ENCODE measurements at regions not wholly inside any gene's neighbourhood (a gene's known extent, or its start where the extent isn't known, plus 50 kb on each side); places are given as distances from the start of the nearest gene placed in this dataset.

GRCh38 chr2:11050565-11050964, 104.7 kb upstream of the SLC66A3 start:
- DNase-seq = no peak

GRCh38 chr2:11051280-11051679, 104.0 kb upstream of the SLC66A3 start:
- no peak for DNase-seq

- DNase-seq = no peak
These were observed 101.7 kb upstream of the SLC66A3 start for GRCh38 chr2:11053546-11053945.

DNA sequence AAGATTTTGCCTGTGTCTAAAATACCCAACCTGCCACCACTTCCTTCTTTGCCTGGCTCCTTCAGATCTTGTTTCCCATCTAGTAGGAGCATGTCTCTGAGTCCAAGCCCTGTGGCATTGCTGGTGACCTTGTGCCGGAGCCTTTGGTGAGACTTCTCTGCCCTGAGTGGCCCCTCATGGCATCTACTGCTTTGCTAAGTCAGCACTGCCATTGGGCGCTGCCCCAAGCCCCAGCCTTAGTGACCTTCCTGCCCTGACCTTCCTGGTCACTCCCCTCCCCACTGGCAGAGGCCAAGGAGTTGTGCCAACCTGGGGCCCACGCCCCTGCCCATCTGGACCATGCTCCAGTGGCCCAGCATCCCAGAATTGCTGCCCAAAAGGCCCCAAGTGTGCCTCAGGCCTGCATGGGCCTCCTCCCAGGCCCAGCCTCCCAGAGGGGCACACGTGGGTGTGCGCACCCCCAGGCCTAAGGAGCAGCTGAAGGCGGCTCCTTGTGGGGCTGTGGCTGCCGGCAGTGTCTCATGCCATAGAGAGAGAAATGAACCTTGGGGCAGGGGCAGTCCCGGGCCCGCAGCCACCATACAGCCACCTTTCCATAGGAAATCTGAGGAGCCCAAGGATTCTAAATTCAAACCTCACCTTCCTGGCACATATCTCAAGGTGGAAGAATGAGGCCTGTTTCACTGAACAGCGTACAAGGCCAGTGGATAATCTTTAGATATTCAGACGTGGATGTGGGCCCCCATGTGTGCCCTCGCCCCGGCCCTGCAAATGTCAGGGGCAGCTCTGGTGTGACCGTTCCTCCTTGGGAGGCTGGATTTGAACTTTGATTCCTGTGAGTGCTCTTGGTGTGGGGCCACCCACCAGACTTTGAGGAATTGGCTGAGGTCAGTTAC, 100.2 kb upstream of the SLC66A3 start:
- DNase-seq = no peak

DNA sequence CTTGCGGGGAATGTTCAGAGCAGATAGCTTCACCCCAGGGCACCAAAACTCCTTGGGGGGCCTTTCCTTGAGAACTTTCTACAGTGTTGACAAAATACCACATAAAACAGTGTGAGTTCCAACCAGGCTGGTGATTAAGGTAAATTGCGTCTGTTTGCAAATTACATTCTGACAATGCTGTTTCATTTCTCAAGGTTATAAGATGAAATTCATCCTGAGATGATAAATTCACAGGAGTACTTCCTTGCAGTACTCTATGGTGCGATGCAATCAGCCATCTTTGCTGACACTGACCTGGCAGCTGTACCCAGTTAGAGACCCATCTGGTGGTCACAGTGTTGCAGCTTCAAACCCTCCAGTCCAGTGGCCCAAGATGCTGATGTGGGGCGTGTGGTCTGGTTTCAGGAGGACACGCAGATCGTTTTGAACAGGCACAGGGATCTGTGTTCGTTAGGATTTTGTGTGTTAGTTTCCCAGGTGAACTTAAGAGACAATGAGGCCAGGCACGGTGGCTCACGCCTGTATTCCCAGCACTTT, 99.5 kb upstream of the SLC66A3 start:
- no peak for DNase-seq

GRCh38 chr2:11056614-11057013, 98.7 kb upstream of the SLC66A3 start:
- DNase-seq = no peak

DNA sequence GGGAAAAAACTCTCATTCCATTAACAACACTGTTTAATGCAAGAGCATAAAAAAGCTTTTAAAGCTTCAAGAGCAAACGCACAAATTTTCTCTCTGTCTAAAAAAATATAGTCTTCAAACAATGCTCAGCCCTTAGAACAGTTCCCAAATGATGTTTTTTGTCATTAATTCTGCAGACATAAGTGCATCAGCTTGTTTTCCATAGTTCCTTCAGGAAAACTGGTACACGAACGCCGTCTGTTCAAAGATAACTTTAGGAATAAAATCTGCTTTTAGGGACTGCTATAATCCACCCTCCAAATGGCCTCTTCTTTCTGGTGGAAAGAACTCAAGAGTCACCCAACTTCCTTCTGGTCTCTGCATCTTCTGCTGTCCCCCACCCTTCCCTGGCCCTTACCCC, 98.2 kb upstream of the SLC66A3 start:
- no peak for DNase-seq

GRCh38 chr2:11058129-11058528, 97.1 kb upstream of the SLC66A3 start:
- no peak for DNase-seq

DNA sequence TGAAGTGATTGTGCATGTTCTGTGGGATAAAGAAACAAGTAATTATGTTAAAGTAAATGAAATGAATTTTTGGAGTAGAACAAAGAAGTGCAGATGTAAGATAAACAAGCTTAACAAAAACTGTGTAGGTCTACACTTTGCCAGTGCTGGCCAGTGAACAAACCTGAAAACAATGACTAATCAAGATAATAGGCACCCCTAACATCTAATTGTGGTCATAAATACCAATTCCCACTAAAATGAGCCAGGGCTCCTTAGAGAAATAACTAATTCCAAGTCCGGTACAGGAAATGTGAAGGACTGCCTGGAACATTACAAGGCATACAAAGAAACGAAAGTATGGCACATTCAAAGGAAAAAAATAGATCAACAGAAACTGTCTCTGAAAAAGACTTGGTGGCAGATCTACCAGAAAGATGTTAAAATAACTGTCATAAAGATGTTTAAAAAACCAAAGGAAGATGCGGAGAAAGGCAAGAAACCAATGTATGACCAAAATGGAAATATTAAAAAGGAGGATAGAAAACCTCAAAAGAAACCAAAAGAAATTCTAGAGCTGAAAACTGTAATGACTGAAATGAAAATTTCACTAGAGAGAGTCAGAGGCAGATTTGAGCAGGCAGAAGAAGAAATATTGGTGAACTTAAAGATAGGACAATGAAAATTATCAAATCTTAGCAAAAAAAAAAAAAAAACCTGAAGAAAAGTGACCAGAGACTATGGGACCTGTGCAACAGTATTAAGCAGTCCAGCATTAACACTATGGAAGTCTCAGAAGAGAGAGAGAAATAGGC, 94.7 kb upstream of the SLC66A3 start:
- DNase-seq = no peak

GRCh38 chr2:11065833-11066485, 89.3 kb upstream of the SLC66A3 start:
- no peak for DNase-seq

- DNase-seq = no peak
These were observed 87.8 kb upstream of the SLC66A3 start for GRCh38 chr2:11067221-11068078.

DNA sequence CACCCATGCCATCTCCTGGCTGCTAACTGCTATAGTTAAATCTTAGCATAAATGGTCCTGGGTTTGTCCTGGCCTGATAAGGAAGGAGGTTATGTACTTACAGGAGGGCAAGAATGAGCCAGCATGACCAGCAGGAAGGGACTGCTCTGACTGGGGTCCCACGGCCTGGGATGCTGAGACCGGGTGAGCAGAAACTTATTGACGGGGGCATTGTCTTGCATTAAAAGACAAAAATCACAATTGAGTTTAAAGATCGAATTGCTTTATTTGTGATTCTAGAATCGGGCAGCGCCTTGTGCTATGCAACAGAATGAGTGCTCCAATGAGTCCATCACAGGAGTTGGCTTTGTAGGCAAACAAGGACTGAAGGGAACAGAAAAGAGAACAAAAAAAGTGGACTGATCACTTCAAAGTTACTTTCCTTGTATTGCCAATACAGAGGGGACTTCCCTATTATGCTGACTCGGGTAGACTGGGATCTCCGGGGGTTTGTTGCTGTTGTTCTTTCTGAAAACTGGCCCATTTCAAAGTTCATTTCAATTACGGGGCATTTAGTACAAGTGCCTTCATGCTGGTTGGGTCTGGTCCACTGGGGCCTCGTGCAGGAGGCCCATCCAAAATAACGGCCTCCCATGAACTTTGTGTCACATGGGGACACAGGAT, 87.1 kb upstream of the SLC66A3 start:
- DNase-seq = no peak

DNA sequence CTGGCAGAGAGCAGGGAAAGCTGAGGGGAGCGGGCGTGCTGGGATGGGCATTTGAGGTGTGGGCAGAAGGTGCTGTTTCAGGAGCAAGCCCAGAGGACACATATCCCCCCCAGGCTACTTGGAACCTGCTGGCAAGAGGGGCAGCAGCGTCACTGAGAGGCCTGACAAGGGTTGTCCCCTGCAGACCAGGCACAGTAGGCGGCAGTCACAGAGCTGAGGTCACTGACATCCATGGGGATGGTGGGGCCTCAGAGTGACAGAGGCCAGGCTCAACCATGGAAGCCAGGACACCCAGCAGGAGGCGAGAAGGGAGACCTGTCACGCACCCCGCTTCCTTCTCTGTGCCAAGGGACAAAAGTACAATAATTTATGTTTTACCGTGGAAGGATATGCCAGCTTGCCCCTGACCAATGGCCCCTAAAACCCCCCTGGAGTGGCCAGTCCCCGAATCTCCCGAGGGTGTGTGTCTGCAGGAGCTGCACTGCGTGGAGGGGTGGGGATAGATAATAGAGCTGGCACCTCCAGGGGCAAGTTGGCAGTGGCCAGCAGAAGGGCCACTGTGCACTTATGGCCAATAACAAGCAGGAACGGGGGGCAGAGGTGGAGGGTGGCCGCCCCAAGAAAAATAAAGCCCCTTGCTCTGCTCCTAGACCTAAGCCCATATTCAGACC, 86.3 kb upstream of the SLC66A3 start:
- DNase-seq = no peak

GRCh38 chr2:11069566-11070185, 85.6 kb upstream of the SLC66A3 start:
- DNase-seq = no peak

DNA sequence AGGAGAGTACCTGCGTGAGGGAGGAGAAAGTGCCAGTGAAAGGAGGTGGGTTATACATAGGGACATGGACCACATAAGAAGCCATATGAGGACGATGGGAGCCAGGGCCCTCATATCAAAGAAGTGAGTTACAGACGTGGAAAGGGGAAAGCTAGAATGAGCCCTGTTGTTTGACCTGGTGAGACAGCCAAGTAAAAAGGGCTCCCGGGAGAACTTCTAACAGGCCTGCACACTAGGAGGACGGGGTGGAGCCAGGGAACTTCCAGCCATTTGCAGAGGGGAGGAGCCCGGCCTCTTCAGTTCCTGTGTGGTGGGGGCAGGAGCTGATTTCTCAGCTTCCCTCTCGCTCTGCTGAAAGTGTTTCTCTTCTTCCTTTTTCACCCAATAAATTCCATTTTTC, 84.1 kb upstream of the SLC66A3 start:
- DNase-seq = peak; percentile 4

DNA sequence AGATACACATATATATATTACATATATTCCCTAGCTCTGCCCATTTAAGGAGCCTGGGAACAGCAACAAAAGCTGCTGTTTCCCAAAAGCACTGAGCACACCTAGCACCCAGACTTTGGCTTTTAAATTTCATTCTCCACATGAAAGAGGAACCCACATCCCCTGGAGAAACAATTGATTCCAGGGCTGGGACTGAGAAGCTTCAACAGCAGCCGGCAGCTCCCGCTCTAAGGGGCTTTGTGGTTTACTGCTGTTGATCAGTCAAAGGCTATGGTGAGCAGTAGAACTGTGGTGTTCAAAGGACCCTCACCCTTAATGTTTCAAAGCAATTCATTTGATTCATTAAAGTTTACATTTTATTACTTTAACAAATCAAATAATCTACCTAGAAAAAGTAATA, 83.3 kb upstream of the SLC66A3 start:
- DNase-seq = no peak

DNA sequence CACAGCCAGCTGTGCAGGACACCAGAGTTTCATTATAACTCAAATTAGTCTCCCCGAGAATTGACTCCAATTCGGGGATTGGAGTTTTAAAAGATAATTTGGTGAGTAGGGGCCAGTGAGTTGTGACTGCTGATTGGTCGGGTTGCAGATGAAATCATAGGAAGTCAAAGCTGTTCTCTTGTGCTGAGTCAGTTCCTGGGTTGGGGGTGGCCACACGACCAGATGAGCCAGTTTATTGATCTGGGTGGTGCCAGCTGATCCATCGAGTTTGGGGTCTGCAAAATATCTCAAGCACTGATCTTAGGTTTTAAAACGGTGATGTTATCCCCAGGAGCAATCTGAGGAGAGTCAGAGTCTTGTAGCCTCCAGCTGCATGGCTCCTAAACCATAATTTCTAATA, 82.7 kb upstream of the SLC66A3 start:
- DNase-seq = no peak

GRCh38 chr2:11073251-11073650, 82.0 kb upstream of the SLC66A3 start:
- peak; percentile 5 for DNase-seq

DNA sequence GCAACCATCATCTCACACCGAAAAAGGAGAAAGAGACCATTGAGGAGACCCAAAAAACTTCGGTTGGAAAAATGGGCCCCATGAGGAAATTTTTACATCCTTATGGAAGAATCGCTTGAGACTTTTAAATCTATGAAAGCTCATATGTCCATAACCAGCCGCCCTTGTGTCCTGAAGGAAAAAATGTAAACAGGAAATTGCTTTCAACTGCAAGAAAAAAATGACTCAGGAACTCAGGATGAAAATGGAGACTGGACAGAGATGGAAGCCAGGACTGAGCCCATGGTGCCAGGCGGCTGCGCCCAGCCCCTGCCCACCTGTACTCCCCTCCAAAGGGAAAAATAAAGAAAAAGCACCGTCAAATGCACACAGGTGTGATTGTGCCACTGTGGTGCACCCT, 81.5 kb upstream of the SLC66A3 start:
- DNase-seq = no peak

- DNase-seq = no peak
These were observed 80.9 kb upstream of the SLC66A3 start for GRCh38 chr2:11074246-11074820.

Data from CD4-positive, alpha-beta T cell treated with Interleukin-12 subunit alpha and Interleukin-12 subunit beta, for 1 hour (primary cell).